GM12878 (cell line): ENCODE measurements at regions not wholly inside any gene's neighbourhood (a gene's known extent, or its start where the extent isn't known, plus 50 kb on each side); places are given as distances from the start of the nearest gene placed in this dataset.

Experiments
- ATF3 ChIP-seq: IDR thresholded peaks from 2 replicates; pipeline ENCODE4 v1.6.1; 2011; ENCODE audit warnings: low read depth, mild to moderate bottlenecking, low read length, moderate library complexity, borderline replicate concordance; ENCODE audit errors: extremely low read depth
- BCL3 ChIP-seq: IDR thresholded peaks from 2 replicates; pipeline ENCODE4 v1.6.1; 2011; ENCODE audit warnings: borderline replicate concordance, low read depth, mild to moderate bottlenecking, moderate library complexity, low read length; ENCODE audit not compliant: insufficient read depth, poor library complexity, severe bottlenecking
- CEBPB ChIP-seq, 2 experiments: fragments of 150-350 bp in 1 of 2; IDR thresholded peaks; 2 replicates each; pipeline ENCODE4 v1.6.1; 2012 to 2014; ENCODE audit warnings: low read depth in 2 of 2, low read length in 2 of 2, borderline replicate concordance in 1 of 2, inconsistent platforms in 1 of 2
- CREB1 ChIP-seq: IDR thresholded peaks from 2 replicates; pipeline ENCODE4 v1.6.1; 2012; ENCODE audit warnings: low read depth, mild to moderate bottlenecking, inconsistent platforms
- CTCF ChIP-seq, 3 experiments: IDR thresholded peaks in 2 of 3; conservative IDR thresholded peaks in 1 of 3; 2 replicates each; pipeline ENCODE4 v1.5.1; 2011; ENCODE audit warnings: low read depth in 3 of 3, low read length in 3 of 3, mild to moderate bottlenecking in 3 of 3, control low read depth in 2 of 3, moderate library complexity in 2 of 3, inconsistent platforms in 1 of 3, mixed read lengths in 1 of 3; ENCODE audit not compliant: control insufficient read depth in 2 of 3, insufficient read depth in 1 of 3; ENCODE audit errors: extremely low read depth in 1 of 3
- ELK1 ChIP-seq: IDR thresholded peaks from 2 replicates; pipeline ENCODE4 v1.6.1; 2012; ENCODE audit warnings: low read depth, low read length, improper control_type of control experiment
- EP300 ChIP-seq, 2 experiments: fragments of 150-350 bp in 1 of 2; IDR thresholded peaks; 2 replicates each; pipeline ENCODE4 v1.6.1; 2011 to 2012; ENCODE audit warnings: low read depth in 2 of 2, low read length in 2 of 2, borderline replicate concordance in 1 of 2, improper control_type of control experiment in 1 of 2, inconsistent platforms in 1 of 2; ENCODE audit not compliant: control insufficient read depth in 1 of 2
- PBX3 ChIP-seq: IDR thresholded peaks from 2 replicates; pipeline ENCODE4 v1.6.1; 2011; ENCODE audit warnings: mild to moderate bottlenecking, low read depth, low read length, moderate library complexity; ENCODE audit not compliant: insufficient replicate concordance
- SMC3 ChIP-seq: IDR thresholded peaks from 2 replicates; pipeline ENCODE4 v1.6.1; 2011; ENCODE audit warnings: low read length, improper control_type of control experiment, borderline replicate concordance
- ZBTB40 ChIP-seq: fragments of 450-650 bp; IDR thresholded peaks from 2 replicates; pipeline ENCODE4 v1.6.1; 2016; ENCODE audit warnings: mild to moderate bottlenecking, moderate library complexity, borderline replicate concordance
- ZNF24 ChIP-seq: fragments of 450-650 bp; IDR thresholded peaks from 2 replicates; pipeline ENCODE4 v1.6.1; 2017; ENCODE audit warnings: antibody characterized with exemption, mild to moderate bottlenecking
- ZNF274 ChIP-seq: IDR thresholded peaks from one replicate; pipeline ENCODE4 v1.8.0; 2011; ENCODE audit not compliant: insufficient read length, insufficient read depth

GRCh38 chr1:60196026-60196425 is 122.5 kb upstream of the C1orf87 start:
- no peak for TF ChIP-seq CTCF (IDR thresholded peaks at IDR 0.05 in 2 of 3, conservative IDR thresholded peaks at IDR 0.05 in 1 of 3; ENCODE audit: control insufficient read depth in 2 of 3, extremely low read depth in 1 of 3, insufficient read depth in 1 of 3, low read depth in 3 of 3, low read length in 3 of 3)
- TF ChIP-seq ZNF274: no peak
- no peak for TF ChIP-seq ELK1
- TF ChIP-seq PBX3: no peak
- no peak for TF ChIP-seq ZNF24
- no peak for TF ChIP-seq EP300 (IDR thresholded peaks at IDR 0.05; ENCODE audit: borderline replicate concordance in 1 of 2, control insufficient read depth in 1 of 2, low read depth in 2 of 2, low read length in 2 of 2)
- no peak for TF ChIP-seq ZBTB40
- no peak for TF ChIP-seq CEBPB (IDR thresholded peaks at IDR 0.05; ENCODE audit: borderline replicate concordance in 1 of 2, low read depth in 2 of 2, low read length in 2 of 2)
- no peak for TF ChIP-seq ATF3
- TF ChIP-seq BCL3: no peak
- no peak for TF ChIP-seq SMC3
- TF ChIP-seq CREB1: no peak
